ENCODE measurements at regions not wholly inside any gene's neighbourhood (a gene's known extent, or its start where the extent isn't known, plus 50 kb on each side); places are given as distances from the start of the nearest gene placed in this dataset.

DNA sequence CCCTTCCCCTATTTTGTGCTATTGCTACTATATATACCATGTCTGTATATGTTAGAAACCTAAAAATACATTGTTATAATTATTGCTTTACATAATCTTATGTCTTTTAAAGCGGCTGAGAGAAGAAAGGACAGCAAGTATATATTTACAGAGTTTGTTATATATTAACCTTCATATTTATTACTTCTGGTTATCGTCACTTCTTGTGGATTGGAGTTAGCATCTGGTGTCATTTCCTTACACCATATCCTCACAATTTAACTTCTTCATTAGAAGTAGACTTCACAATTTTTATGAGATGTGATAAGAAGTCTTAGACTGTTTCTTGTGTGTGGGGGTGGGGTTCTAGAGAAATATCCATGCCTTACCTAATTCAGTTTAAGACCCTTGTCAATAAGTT is 123.1 kb downstream of the ATXN3L start:
- no peak for ATAC-seq
- CTCF ChIA-PET: no interaction called here
- Mint-ChIP-seq H3K27ac (no peak overlapping the region), H3K36me3 (ENCODE audit: low read depth) (no peaks in the 10 kb centered on the region), H3K4me1 (ENCODE audit: low read depth) (peaks cover 5% of the 10 kb centered on the region), H3K4me3 (no peak overlapping the region), H3K27me3 (no peaks in the 10 kb centered on the region), H3K9me3 (no peaks in the 10 kb centered on the region)
- TF ChIP-seq, protein P1, sequence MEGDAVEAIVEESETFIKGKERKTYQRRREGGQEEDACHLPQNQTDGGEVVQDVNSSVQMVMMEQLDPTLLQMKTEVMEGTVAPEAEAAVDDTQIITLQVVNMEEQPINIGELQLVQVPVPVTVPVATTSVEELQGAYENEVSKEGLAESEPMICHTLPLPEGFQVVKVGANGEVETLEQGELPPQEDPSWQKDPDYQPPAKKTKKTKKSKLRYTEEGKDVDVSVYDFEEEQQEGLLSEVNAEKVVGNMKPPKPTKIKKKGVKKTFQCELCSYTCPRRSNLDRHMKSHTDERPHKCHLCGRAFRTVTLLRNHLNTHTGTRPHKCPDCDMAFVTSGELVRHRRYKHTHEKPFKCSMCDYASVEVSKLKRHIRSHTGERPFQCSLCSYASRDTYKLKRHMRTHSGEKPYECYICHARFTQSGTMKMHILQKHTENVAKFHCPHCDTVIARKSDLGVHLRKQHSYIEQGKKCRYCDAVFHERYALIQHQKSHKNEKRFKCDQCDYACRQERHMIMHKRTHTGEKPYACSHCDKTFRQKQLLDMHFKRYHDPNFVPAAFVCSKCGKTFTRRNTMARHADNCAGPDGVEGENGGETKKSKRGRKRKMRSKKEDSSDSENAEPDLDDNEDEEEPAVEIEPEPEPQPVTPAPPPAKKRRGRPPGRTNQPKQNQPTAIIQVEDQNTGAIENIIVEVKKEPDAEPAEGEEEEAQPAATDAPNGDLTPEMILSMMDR (IDR thresholded peaks at IDR 0.05): no peak
- intact Hi-C loops (cut with micrococcal nuclease): no loop called here
- POLR2A ChIA-PET: no interaction called here
- no peak for DNase-seq

DNA sequence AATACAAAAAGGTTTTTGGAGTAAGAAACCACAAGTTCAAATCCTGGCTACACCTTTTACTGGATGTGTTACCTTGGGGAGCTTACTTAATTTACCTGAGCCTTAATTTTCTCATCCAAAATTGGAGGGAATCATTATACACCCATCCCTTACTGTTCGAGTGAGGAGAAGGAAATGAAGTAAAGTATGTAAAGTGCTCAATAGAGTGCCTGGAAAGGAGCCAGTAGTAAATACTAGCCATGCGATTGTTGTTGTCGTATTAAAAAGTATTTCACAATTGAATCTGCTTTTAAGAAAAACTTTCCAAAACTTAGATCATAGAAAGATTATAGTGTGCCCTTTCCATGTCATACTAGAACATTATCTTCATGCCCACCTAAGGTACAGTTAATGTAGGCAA is 124.5 kb downstream of the ATXN3L start:
- Mint-ChIP-seq H3K9me3 (no peaks in the 10 kb centered on the region), H3K27ac (no peak overlapping the region), H3K36me3 (ENCODE audit: low read depth) (no peaks in the 10 kb centered on the region), H3K4me1 (ENCODE audit: low read depth) (peaks cover 5% of the 10 kb centered on the region), H3K27me3 (no peaks in the 10 kb centered on the region), H3K4me3 (no peak overlapping the region)
- CTCF ChIA-PET: no interaction called here
- TF ChIP-seq, protein P1 (IDR thresholded peaks at IDR 0.05): no peak
- ATAC-seq (no peak), DNase-seq (no peak)
- intact Hi-C loops (cut with micrococcal nuclease): no loop called here
- POLR2A ChIA-PET: no interaction called here

DNA sequence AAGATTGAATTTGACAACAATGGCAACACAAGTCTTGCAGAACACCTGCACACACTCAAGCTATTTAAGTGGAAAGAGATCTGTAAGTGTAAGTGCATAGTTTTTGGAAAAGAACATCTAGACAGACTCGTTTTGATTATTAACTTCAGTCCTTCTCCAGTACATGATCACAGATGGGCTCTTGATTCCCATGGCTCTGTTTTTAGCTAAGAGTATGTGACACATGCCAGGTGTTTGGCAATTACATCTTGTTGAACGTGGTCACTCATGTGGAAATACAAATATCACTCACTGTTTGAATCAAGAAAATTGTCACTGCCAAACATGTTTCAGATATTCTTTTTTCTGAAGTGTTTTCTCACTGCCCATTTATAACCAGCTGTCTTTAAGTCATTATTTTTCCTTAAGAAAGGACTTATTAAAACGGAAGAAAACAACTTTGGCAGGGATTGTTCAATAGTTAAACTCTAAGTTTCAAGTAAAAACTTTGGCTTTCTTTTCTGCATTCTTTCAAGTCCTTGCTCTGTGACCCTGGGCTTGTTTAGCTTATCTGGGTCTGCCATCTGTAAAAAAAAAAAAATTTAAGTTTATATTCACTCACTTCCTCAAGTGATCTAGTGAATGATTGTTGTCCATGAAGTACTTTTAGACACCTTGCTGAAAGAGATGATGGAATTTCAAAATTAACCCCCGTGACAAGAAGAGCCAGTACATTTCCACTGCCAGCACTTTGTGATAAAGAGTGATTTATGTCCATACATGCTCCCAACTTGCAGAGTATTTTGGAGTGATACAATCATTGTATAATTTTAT is 125.4 kb downstream of the ATXN3L start:
- Mint-ChIP-seq H3K9me3 (no peaks in the 10 kb centered on the region), H3K27ac (no peak overlapping the region), H3K4me3 (no peak overlapping the region), H3K4me1 (ENCODE audit: low read depth) (peaks cover 5% of the 10 kb centered on the region), H3K27me3 (no peaks in the 10 kb centered on the region), H3K36me3 (ENCODE audit: low read depth) (no peaks in the 10 kb centered on the region)
- ChIA-PET POLR2A (no interaction called here), CTCF (no interaction called here)
- intact Hi-C loops (cut with micrococcal nuclease): no loop called here
- TF ChIP-seq, protein P1 (IDR thresholded peaks at IDR 0.05): no peak
- ATAC-seq (no peak), DNase-seq (no peak)

DNA sequence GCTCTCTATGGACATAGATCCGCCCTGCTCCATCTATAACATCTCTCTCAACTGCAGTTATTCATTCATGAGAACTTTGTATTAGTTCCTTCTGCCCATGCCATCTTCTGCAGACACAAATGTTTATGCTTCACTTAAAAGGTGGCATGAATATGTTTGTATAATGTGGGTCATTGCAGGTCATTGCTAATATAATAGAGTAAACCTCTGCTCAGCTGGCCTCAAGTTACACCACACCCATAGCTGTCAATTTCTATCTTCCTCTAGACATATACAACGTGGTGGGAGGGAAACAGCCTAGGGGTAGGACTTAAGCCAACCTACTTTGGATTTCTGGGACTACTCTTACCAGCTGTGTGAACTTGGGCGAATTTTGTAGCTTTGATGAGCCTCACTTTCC is 129.8 kb downstream of the ATXN3L start:
- H3K4me3 Mint-ChIP-seq: no peak overlapping the region
- no peaks in the 10 kb centered on the region for H3K27me3 Mint-ChIP-seq
- TF ChIP-seq, protein P1 (IDR thresholded peaks at IDR 0.05): no peak
- no peaks in the 10 kb centered on the region for H3K36me3 Mint-ChIP-seq (ENCODE audit: low read depth)
- DNase-seq (no peak), ATAC-seq (no peak)
- ChIA-PET POLR2A (no interaction called here), CTCF (no interaction called here)
- peaks cover 1% of the 10 kb centered on the region for H3K9me3 Mint-ChIP-seq
- no peak overlapping the region for H3K27ac Mint-ChIP-seq
- peaks cover 2% of the 10 kb centered on the region for H3K4me1 Mint-ChIP-seq (ENCODE audit: low read depth)
- intact Hi-C loops (cut with micrococcal nuclease): no loop called here

DNA sequence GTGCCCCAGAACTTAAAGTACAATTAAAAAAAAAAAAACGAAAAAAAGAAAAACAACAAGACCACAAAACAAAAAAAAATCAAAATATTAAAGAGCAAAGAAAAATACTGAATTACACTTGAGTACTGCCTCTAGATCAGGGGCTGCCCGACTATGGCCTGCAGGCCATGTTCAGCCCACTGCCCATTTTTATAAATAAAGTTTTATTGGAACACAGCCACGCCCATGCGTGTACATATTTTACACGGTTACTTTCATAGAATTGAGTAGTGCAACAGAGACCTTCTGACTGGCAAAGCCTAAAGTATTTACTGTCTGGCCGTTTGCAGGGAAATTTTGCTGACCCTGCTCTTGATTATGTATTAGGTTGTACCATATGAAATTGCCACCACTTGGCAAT is 130.5 kb downstream of the ATXN3L start:
- no peak for ATAC-seq
- intact Hi-C loops (cut with micrococcal nuclease): no loop called here
- Mint-ChIP-seq H3K4me1 (ENCODE audit: low read depth) (no peaks in the 10 kb centered on the region), H3K36me3 (ENCODE audit: low read depth) (no peaks in the 10 kb centered on the region), H3K4me3 (no peak overlapping the region), H3K27ac (no peak overlapping the region), H3K9me3 (peaks cover 1% of the 10 kb centered on the region), H3K27me3 (no peaks in the 10 kb centered on the region)
- ChIA-PET CTCF (no interaction called here), POLR2A (no interaction called here)
- no peak for DNase-seq
- TF ChIP-seq, protein P1 (IDR thresholded peaks at IDR 0.05): no peak
